Hepatocyte (in vitro differentiated cells): ENCODE measurements at regions not wholly inside any gene's neighbourhood (a gene's known extent, or its start where the extent isn't known, plus 50 kb on each side); places are given as distances from the start of the nearest gene placed in this dataset.

Source experiments
- EZH2phosphoT487 ChIP-seq: fragments of 200-600 bp; sonication (generic); IDR thresholded peaks from one replicate; pipeline ENCODE4 v1.6.1; 2018; ENCODE audit warnings: antibody characterized with exemption, mild to moderate bottlenecking, low read depth, moderate library complexity; ENCODE audit not compliant: unreplicated experiment, severe bottlenecking
- TF ChIP-seq, protein P1 (sequence below): fragments of 200-600 bp; sonication (generic); IDR thresholded peaks from 2 replicates; pipeline ENCODE4 v1.5.1; 2016; ENCODE audit warnings: antibody characterized with exemption, mild to moderate bottlenecking; ENCODE audit not compliant: poor library complexity

GRCh38 chrX:125503769-125504168 lies 184.1 kb downstream of the TEX13C start:
- no peak for TF ChIP-seq EZH2phosphoT487
- TF ChIP-seq, protein P1, sequence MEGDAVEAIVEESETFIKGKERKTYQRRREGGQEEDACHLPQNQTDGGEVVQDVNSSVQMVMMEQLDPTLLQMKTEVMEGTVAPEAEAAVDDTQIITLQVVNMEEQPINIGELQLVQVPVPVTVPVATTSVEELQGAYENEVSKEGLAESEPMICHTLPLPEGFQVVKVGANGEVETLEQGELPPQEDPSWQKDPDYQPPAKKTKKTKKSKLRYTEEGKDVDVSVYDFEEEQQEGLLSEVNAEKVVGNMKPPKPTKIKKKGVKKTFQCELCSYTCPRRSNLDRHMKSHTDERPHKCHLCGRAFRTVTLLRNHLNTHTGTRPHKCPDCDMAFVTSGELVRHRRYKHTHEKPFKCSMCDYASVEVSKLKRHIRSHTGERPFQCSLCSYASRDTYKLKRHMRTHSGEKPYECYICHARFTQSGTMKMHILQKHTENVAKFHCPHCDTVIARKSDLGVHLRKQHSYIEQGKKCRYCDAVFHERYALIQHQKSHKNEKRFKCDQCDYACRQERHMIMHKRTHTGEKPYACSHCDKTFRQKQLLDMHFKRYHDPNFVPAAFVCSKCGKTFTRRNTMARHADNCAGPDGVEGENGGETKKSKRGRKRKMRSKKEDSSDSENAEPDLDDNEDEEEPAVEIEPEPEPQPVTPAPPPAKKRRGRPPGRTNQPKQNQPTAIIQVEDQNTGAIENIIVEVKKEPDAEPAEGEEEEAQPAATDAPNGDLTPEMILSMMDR = no peak
